Trophoblast cell (in vitro differentiated cells and primary cell): ENCODE measurements at regions not wholly inside any gene's neighbourhood (a gene's known extent, or its start where the extent isn't known, plus 50 kb on each side); places are given as distances from the start of the nearest gene placed in this dataset.

Experiments used
- DNase-seq, 2 donors: peaks; one replicate each; pipeline ENCODE4 v3.0.0-alpha.2; 2016
- H2AFZ ChIP-seq: 2 replicates; pipeline ENCODE4 v1.6.1; 2013; ENCODE audit warnings: low read length, moderate library complexity, mild to moderate bottlenecking; ENCODE audit not compliant: insufficient read depth, poor library complexity
- H2AK5ac ChIP-seq: 2 replicates; pipeline ENCODE4 v1.6.1; 2013; ENCODE audit warnings: mild to moderate bottlenecking, low read length
- H2BK120ac ChIP-seq: 2 replicates; pipeline ENCODE4 v1.6.1; 2013; ENCODE audit warnings: low read length, mild to moderate bottlenecking, moderate library complexity; ENCODE audit not compliant: insufficient read depth, poor library complexity
- H2BK12ac ChIP-seq: 2 replicates; pipeline ENCODE4 v1.6.1; 2013; ENCODE audit warnings: mild to moderate bottlenecking, low read length, moderate library complexity
- H2BK5ac ChIP-seq: 2 replicates; pipeline ENCODE4 v1.6.1; 2013; ENCODE audit warnings: low read length, low read depth, moderate library complexity, mild to moderate bottlenecking; ENCODE audit not compliant: poor library complexity
- H3K14ac ChIP-seq: 2 replicates; pipeline ENCODE4 v1.6.1; 2013; ENCODE audit warnings: mild to moderate bottlenecking, low read length
- H3K18ac ChIP-seq: 2 replicates; pipeline ENCODE4 v1.6.1; 2013; ENCODE audit warnings: mild to moderate bottlenecking, low read length
- H3K23ac ChIP-seq: 2 replicates; pipeline ENCODE4 v1.6.1; 2013; ENCODE audit warnings: low read length
- H3K27ac ChIP-seq: 2 replicates; pipeline ENCODE4 v1.5.1; 2013; ENCODE audit warnings: low read depth, mild to moderate bottlenecking, inconsistent platforms, low read length, moderate library complexity
- H3K27me3 ChIP-seq: 2 replicates; pipeline ENCODE4 v1.6.1; 2013; ENCODE audit warnings: inconsistent platforms, mild to moderate bottlenecking, low read length, moderate library complexity; ENCODE audit not compliant: insufficient read depth
- H3K36me3 ChIP-seq, 2 experiments: 1 replicate in 1 of 2; 2 replicates in 1 of 2; pipeline ENCODE4 v1.6.1; 2013; ENCODE audit warnings: low read length in 2 of 2, mild to moderate bottlenecking in 2 of 2, moderate library complexity in 1 of 2; ENCODE audit not compliant: insufficient read depth in 2 of 2, control insufficient read depth in 1 of 2
- H3K4ac ChIP-seq: 2 replicates; pipeline ENCODE4 v1.6.1; 2013; ENCODE audit warnings: low read depth, mild to moderate bottlenecking, low read length, moderate library complexity
- H3K4me1 ChIP-seq, 2 experiments: 1 replicate in 1 of 2; 2 replicates in 1 of 2; pipeline ENCODE4 v1.6.1; 2013; ENCODE audit warnings: low read length in 2 of 2, mild to moderate bottlenecking in 2 of 2, moderate library complexity in 1 of 2; ENCODE audit not compliant: insufficient read depth in 2 of 2, control insufficient read depth in 1 of 2
- H3K4me2 ChIP-seq: 2 replicates; pipeline ENCODE4 v1.6.1; 2013; ENCODE audit warnings: inconsistent platforms, mild to moderate bottlenecking, low read length, moderate library complexity
- H3K4me3 ChIP-seq: 2 replicates; pipeline ENCODE4 v1.5.1; 2013; ENCODE audit warnings: mild to moderate bottlenecking, low read depth, low read length, inconsistent platforms
- H3K79me1 ChIP-seq: one replicate; pipeline ENCODE4 v1.6.1; 2013; ENCODE audit warnings: low read length
- H3K79me2 ChIP-seq: 2 replicates; pipeline ENCODE4 v1.6.1; 2013; ENCODE audit warnings: low read length, mild to moderate bottlenecking; ENCODE audit not compliant: control insufficient read depth, insufficient read depth, poor library complexity
- H3K9ac ChIP-seq: 2 replicates; pipeline ENCODE4 v1.6.1; 2013; ENCODE audit warnings: mild to moderate bottlenecking, low read length
- H3K9me3 ChIP-seq: 2 replicates; pipeline ENCODE4 v1.6.1; 2013; ENCODE audit warnings: low read depth, mild to moderate bottlenecking, control low read depth, inconsistent platforms, low read length; ENCODE audit not compliant: insufficient read depth
- H4K12ac ChIP-seq: 2 replicates; pipeline ENCODE4 v1.6.1; 2013; ENCODE audit warnings: low read depth, mild to moderate bottlenecking, low read length, moderate library complexity
- H4K8ac ChIP-seq: 2 replicates; pipeline ENCODE4 v1.6.1; 2013; ENCODE audit warnings: low read depth, mild to moderate bottlenecking, low read length, moderate library complexity
- H4K91ac ChIP-seq: one replicate; pipeline ENCODE4 v1.6.1; 2013; ENCODE audit warnings: low read depth, mild to moderate bottlenecking, low read length, moderate library complexity
- WGBS: extraction: QIAGEN DNeasy Blood & Tissue Kit; methylation state at CpG from one replicate; pipeline ENCODE4 v1.1.7; 2013; ENCODE audit warnings: missing lambda C conversion rate; ENCODE audit not compliant: insufficient read length, insufficient coverage; ENCODE audit errors: extremely low coverage; 5-methylcytosine and 5-hydroxymethylcytosine counted together

DNA sequence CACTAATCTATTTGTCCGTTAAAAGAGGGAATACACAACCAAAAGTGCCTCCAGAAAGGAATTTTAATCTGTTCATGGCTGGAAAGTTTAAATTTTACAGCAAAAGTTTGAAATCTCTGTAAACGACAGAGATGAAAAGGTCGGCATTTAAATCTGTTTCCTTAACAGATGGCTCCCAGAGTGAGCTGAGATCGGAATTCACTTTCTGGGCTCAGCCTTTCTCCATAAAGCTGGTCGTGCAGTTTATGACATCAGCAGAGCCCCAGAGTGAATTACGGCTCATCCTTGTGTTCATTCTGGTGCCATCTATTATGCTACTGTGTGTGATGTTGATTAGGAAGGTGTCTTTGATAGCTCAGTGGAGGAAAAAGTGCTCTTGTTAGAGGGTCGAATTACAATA, 117.6 kb upstream of the ZFP64 start:
- no peak for DNase-seq
- Histone ChIP-seq H2BK5ac (no peak overlapping the region), H3K79me1 (no peaks in the 10 kb centered on the region), H3K4ac (no peak overlapping the region), H3K27ac (no peak overlapping the region), H3K9me3 (no peaks in the 10 kb centered on the region), H2AFZ (no peak overlapping the region), H3K9ac (no peak overlapping the region), H3K4me2 (no peak overlapping the region), H2BK12ac (no peak overlapping the region), H3K4me1 (no peaks in the 10 kb centered on the region), H2AK5ac (no peak overlapping the region), H3K4me3 (no peak overlapping the region), H2BK120ac (no peak overlapping the region), H4K12ac (no peak overlapping the region), H3K79me2 (no peaks in the 10 kb centered on the region), H4K8ac (no peak overlapping the region), H3K27me3 (no peaks in the 10 kb centered on the region), H4K91ac (no peak overlapping the region), H3K23ac (no peak overlapping the region), H3K14ac (no peak overlapping the region), H3K36me3 (no peaks in the 10 kb centered on the region), H3K18ac (no peak overlapping the region)
- no CpG with 5 or more reads among the region's 7 CpGs for WGBS

DNA sequence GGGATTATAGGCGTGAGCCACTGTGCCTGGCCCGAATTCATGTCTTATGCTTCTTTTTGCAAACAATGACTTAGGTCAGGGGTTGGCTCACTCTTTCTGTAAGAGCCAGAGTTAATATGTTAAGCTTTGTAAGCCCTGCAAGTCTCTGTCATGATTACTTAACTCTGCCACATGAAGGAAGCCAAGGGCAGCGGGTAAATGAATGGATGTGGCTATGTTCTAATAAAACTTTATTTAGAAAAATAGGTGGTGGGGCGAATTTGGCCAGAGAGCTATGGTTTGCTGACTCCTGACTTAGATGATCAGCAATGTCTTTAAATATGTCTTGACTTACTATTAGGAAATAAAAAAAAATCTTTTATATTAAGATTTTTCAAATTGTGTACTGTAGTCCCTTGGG, 114.9 kb upstream of the ZFP64 start:
- H2BK120ac ChIP-seq = no peak overlapping the region
- H3K4ac ChIP-seq = no peak overlapping the region
- no CpG with 5 or more reads among the region's 4 CpGs for WGBS
- H3K27me3 ChIP-seq = no peaks in the 10 kb centered on the region
- H3K9ac ChIP-seq = no peak overlapping the region
- H2AK5ac ChIP-seq = no peak overlapping the region
- no peak overlapping the region for H3K4me3 ChIP-seq
- H3K9me3 ChIP-seq = no peaks in the 10 kb centered on the region
- DNase-seq = no peak
- no peak overlapping the region for H4K91ac ChIP-seq
- H2AFZ ChIP-seq = no peak overlapping the region
- no peaks in the 10 kb centered on the region for H3K79me2 ChIP-seq
- H3K4me1 ChIP-seq = no peaks in the 10 kb centered on the region
- no peak overlapping the region for H3K27ac ChIP-seq
- no peak overlapping the region for H3K18ac ChIP-seq
- H4K12ac ChIP-seq = no peak overlapping the region
- no peak overlapping the region for H2BK12ac ChIP-seq
- H3K23ac ChIP-seq = no peak overlapping the region
- no peak overlapping the region for H2BK5ac ChIP-seq
- H3K4me2 ChIP-seq = no peak overlapping the region
- H3K14ac ChIP-seq = no peak overlapping the region
- H3K36me3 ChIP-seq = no peaks in the 10 kb centered on the region
- H3K79me1 ChIP-seq = no peaks in the 10 kb centered on the region
- H4K8ac ChIP-seq = no peak overlapping the region

DNA sequence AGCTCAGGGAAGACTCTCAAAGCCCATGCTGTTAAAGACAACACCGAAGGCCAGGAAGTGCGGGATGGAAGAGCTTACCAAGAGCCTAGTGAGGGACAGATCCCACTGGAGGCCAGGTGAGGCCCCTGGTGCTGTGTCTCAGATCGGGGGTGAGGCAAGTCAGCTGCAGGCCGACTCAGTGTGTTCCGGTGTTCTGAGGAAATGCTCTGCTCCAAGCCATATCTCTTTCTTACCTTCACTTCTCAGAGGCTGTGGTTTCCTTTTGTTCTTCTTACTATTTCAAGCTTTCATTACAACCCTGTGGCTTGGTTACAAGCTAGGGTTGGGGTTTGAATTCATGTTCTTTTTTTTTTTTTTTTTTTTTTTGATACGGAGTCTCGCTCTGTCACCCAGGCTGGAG, 114.3 kb upstream of the ZFP64 start:
- no peak overlapping the region for H3K23ac ChIP-seq
- H2AFZ ChIP-seq = no peak overlapping the region
- no peak for DNase-seq
- H3K4ac ChIP-seq = no peak overlapping the region
- no peak overlapping the region for H2BK12ac ChIP-seq
- H3K9me3 ChIP-seq = no peaks in the 10 kb centered on the region
- no peak overlapping the region for H3K4me2 ChIP-seq
- H3K14ac ChIP-seq = no peak overlapping the region
- no peak overlapping the region for H4K8ac ChIP-seq
- H3K27me3 ChIP-seq = no peaks in the 10 kb centered on the region
- H3K18ac ChIP-seq = no peak overlapping the region
- no peaks in the 10 kb centered on the region for H3K79me1 ChIP-seq
- no peaks in the 10 kb centered on the region for H3K36me3 ChIP-seq
- H3K27ac ChIP-seq = no peak overlapping the region
- no peak overlapping the region for H2BK120ac ChIP-seq
- no peak overlapping the region for H4K12ac ChIP-seq
- no peak overlapping the region for H3K4me3 ChIP-seq
- peak overlapping the region; percentile 37 for H3K9ac ChIP-seq
- no peak overlapping the region for H2AK5ac ChIP-seq
- no CpG with 5 or more reads among the region's 7 CpGs for WGBS
- H2BK5ac ChIP-seq = no peak overlapping the region
- no peaks in the 10 kb centered on the region for H3K79me2 ChIP-seq
- no peak overlapping the region for H4K91ac ChIP-seq
- H3K4me1 ChIP-seq = no peaks in the 10 kb centered on the region

DNA sequence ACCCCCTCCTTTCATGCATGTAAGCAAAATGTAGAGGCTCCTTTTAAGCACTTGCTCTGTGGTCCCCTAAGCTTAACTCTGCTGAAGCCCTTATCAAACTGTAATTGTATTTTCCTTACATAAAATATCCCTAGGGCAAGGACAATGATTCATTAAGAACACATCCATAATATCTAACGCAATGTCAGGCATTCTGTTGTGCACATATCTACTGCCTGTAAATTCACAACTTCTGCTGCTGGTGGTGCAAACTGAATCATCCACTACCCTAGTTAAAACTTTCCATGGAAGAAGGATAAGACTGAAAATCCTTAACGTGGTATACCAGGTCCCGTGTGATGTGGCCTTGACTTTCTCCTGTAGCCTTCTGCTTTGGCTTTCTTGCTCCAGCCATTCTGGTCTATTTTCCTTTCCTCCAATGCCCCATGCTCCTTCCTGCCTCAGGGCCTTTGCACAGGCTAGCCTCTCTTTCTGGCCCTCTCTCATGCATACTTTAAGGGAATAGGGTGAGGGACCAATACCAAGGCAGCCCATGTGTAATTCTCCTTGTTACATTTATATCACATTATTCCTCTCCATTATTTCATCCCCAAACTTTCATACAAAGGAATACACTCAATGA, 113.6 kb upstream of the ZFP64 start:
- Histone ChIP-seq H2BK12ac (no peak overlapping the region), H3K79me2 (no peaks in the 10 kb centered on the region), H2AK5ac (no peak overlapping the region), H3K9me3 (no peaks in the 10 kb centered on the region), H2BK5ac (no peak overlapping the region), H4K8ac (no peak overlapping the region), H3K23ac (no peak overlapping the region), H3K18ac (no peak overlapping the region), H3K27ac (no peak overlapping the region), H4K91ac (no peak overlapping the region), H3K79me1 (no peaks in the 10 kb centered on the region), H3K36me3 (no peaks in the 10 kb centered on the region), H3K4ac (no peak overlapping the region), H2AFZ (no peak overlapping the region), H3K14ac (no peak overlapping the region), H3K27me3 (no peaks in the 10 kb centered on the region), H3K4me2 (no peak overlapping the region), H2BK120ac (no peak overlapping the region), H3K9ac (no peak overlapping the region), H3K4me1 (no peaks in the 10 kb centered on the region), H4K12ac (no peak overlapping the region), H3K4me3 (no peak overlapping the region)
- peak; percentile 73 to 85 for DNase-seq
- WGBS = no CpG with 5 or more reads among the region's 3 CpGs
